ENCODE measurements at regions not wholly inside any gene's neighbourhood (a gene's known extent, or its start where the extent isn't known, plus 50 kb on each side); places are given as distances from the start of the nearest gene placed in this dataset.

DNA sequence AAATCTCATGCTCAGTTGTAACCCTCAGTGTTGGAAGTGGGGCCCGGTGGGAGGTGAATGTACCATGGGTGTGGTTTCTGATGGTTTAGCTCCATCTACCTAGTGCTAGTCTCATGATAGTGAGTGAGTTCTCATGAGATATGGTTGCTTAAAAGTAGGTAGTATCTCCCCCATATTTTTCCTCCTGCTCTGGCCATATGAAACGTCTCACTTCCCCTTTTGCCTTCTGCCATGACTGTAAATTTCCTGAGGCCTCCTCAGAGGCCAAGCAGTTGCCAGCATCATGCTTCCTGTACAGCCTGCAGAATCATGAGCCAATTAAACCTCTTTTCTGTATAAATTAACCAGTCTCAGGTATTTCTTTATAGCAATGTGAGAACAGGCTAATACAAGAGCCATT is 62.8 kb upstream of the RNF152 start (continued):
- TF ChIP-seq, protein P1, sequence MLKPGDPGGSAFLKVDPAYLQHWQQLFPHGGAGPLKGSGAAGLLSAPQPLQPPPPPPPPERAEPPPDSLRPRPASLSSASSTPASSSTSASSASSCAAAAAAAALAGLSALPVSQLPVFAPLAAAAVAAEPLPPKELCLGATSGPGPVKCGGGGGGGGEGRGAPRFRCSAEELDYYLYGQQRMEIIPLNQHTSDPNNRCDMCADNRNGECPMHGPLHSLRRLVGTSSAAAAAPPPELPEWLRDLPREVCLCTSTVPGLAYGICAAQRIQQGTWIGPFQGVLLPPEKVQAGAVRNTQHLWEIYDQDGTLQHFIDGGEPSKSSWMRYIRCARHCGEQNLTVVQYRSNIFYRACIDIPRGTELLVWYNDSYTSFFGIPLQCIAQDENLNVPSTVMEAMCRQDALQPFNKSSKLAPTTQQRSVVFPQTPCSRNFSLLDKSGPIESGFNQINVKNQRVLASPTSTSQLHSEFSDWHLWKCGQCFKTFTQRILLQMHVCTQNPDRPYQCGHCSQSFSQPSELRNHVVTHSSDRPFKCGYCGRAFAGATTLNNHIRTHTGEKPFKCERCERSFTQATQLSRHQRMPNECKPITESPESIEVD (tag by site-specific recombination; IDR thresholded peaks at IDR 0.05), result no peak
- TF ChIP-seq, protein P2, sequence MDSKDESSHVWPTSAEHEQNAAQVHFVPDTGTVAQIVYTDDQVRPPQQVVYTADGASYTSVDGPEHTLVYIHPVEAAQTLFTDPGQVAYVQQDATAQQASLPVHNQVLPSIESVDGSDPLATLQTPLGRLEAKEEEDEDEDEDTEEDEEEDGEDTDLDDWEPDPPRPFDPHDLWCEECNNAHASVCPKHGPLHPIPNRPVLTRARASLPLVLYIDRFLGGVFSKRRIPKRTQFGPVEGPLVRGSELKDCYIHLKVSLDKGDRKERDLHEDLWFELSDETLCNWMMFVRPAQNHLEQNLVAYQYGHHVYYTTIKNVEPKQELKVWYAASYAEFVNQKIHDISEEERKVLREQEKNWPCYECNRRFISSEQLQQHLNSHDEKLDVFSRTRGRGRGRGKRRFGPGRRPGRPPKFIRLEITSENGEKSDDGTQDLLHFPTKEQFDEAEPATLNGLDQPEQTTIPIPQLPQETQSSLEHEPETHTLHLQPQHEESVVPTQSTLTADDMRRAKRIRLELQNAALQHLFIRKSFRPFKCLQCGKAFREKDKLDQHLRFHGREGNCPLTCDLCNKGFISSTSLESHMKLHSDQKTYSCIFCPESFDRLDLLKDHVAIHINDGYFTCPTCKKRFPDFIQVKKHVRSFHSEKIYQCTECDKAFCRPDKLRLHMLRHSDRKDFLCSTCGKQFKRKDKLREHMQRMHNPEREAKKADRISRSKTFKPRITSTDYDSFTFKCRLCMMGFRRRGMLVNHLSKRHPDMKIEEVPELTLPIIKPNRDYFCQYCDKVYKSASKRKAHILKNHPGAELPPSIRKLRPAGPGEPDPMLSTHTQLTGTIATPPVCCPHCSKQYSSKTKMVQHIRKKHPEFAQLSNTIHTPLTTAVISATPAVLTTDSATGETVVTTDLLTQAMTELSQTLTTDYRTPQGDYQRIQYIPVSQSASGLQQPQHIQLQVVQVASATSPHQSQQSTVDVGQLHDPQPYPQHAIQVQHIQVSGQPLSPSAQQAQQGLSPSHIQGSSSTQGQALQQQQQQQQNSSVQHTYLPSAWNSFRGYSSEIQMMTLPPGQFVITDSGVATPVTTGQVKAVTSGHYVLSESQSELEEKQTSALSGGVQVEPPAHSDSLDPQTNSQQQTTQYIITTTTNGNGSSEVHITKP (tag by site-specific recombination; IDR thresholded peaks at IDR 0.05), result no peak
- TF ChIP-seq ZNF707 (tag by site-specific recombination; IDR thresholded peaks at IDR 0.05) (no peak), GLIS2 (tag by site-specific recombination; IDR thresholded peaks at IDR 0.05) (no peak), ZNF654 (tag by site-specific recombination; IDR thresholded peaks at IDR 0.05; ENCODE audit: low read depth) (no peak), ZNF555 (tag by site-specific recombination; conservative IDR thresholded peaks at IDR 0.05) (no peak)

DNA sequence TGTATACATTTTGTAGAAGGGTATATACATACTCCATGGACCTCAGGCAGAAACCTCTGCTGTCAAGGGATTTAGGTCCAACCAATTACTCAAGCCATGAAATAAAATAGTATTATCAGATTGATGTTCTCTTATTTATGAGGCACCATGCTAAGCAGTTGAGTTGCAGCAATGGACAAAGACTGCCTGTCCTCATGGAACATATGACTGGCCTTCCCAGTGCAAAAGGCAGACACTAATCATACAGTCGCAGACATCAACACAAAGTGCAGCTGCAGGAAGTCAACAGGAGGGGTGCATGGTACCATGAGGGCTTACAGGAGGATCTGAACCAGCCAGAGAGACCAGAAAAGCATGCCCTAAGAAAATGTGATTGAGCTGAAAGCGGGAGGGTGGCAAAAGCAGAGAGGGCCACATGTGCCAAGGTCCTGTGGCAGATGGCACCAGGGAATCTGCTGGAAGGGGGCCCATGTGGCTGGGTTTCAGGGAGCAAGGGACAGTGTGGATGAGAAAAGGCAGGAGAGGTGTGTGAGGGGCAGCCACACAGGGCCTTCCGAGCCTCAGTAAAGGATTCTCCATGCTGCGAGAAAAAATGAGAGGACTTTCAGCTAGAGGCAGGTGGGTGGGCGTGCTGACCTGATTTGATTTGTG is 61.4 kb upstream of the RNF152 start:
- ChIA-PET POLR2A (no interaction called here), CTCF (interaction anchor here (0.6 to 1.8 kb wide), 2 partner anchors 213 to 373 kb away, joined by 3 to 4 read pairs; no protein-coding TSS in a partner anchor)
- Histone ChIP-seq H3K36me3 (ENCODE audit: control insufficient read depth in 2 of 2, insufficient read depth in 1 of 2, low read length in 2 of 2) (no peaks in the 10 kb centered on the region), H3K27ac (ENCODE audit: extremely low read depth, low read depth, low read length) (no peak overlapping the region), H3K4me3 (ENCODE audit: low read depth, low read length) (no peak overlapping the region), H3K9me3 (ENCODE audit: control insufficient read depth, insufficient read depth, low read depth, low read length) (no peaks in the 10 kb centered on the region), H3K4me1 (ENCODE audit: control insufficient read depth, insufficient read depth, low read length) (0 out of 2 replicates have a peak, but pooled peaks cover 2% of the 10 kb centered on the region)
- TF ChIP-seq ZNF677 (tag by site-specific recombination; IDR thresholded peaks at IDR 0.05), result no peak
- TF ChIP-seq ZNF146 (tag by site-specific recombination; IDR thresholded peaks at IDR 0.05), result no peak
- TF ChIP-seq ZNF354C (tag by site-specific recombination; IDR thresholded peaks at IDR 0.05; ENCODE audit: borderline replicate concordance, low read depth), result no peak
- no peak for TF ChIP-seq SALL2 (tag by site-specific recombination; IDR thresholded peaks at IDR 0.05; ENCODE audit: borderline replicate concordance)
- no peak for TF ChIP-seq ZNF394 (tag by site-specific recombination; IDR thresholded peaks at IDR 0.05; ENCODE audit: borderline replicate concordance)
- TF ChIP-seq, protein P3, sequence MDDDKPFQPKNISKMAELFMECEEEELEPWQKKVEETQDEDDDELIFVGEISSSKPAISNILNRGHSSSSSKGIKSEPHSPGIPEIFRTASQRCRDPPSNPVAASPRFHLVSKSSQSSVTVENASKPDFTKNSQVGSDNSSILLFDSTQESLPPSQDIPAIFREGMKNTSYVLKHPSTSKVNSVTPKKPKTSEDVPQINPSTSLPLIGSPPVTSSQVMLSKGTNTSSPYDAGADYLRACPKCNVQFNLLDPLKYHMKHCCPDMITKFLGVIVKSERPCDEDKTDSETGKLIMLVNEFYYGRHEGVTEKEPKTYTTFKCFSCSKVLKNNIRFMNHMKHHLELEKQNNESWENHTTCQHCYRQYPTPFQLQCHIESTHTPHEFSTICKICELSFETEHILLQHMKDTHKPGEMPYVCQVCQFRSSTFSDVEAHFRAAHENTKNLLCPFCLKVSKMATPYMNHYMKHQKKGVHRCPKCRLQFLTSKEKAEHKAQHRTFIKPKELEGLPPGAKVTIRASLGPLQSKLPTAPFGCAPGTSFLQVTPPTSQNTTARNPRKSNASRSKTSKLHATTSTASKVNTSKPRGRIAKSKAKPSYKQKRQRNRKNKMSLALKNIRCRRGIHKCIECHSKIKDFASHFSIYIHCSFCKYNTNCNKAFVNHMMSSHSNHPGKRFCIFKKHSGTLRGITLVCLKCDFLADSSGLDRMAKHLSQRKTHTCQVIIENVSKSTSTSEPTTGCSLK (tag by site-specific recombination; IDR thresholded peaks at IDR 0.05), result no peak
- peak; percentile 77 for TF ChIP-seq ZNF623 (tag by site-specific recombination; IDR thresholded peaks at IDR 0.05)

DNA sequence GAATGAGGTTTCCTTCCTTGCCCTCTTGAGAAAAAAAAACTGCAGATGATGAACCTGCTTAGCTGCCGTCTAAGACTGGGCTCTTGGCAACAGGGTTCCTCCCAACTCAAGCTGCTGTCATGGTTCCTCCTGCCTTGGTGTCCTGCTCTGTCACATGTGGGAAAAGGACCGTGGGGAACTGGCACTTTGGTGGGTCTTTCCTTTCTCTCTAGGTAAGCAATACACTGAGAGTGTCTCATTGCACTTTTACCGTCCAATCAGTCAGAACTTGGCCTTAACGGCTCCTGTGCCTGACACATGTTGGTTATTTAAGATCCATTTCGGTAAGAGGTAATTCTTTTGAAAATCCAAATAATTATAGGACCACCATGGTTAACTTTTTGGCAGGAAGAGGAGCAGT is 60.8 kb upstream of the RNF152 start:
- Histone ChIP-seq H3K36me3 (ENCODE audit: control insufficient read depth in 2 of 2, insufficient read depth in 1 of 2, low read length in 2 of 2) (no peaks in the 10 kb centered on the region), H3K4me1 (ENCODE audit: control insufficient read depth, insufficient read depth, low read length) (0 out of 2 replicates have a peak, but pooled peaks cover 2% of the 10 kb centered on the region), H3K9me3 (ENCODE audit: control insufficient read depth, insufficient read depth, low read depth, low read length) (no peaks in the 10 kb centered on the region), H3K27ac (ENCODE audit: extremely low read depth, low read depth, low read length) (no peak overlapping the region), H3K4me3 (ENCODE audit: low read depth, low read length) (no peak overlapping the region)
- TF ChIP-seq ZBTB17 (tag by site-specific recombination; IDR thresholded peaks at IDR 0.05) (no peak), ZNF654 (tag by site-specific recombination; IDR thresholded peaks at IDR 0.05; ENCODE audit: low read depth) (no peak)
- ChIA-PET CTCF (interaction anchor here (0.6 kb wide), 1 partner anchor 213 kb away, joined by 3 read pairs; no protein-coding TSS in a partner anchor), POLR2A (no interaction called here)
